Right atrium auricular region (tissue), 2 donors: ENCODE measurements at regions not wholly inside any gene's neighbourhood (a gene's known extent, or its start where the extent isn't known, plus 50 kb on each side); places are given as distances from the start of the nearest gene placed in this dataset.

Experiments used
- DNase-seq: peaks from one replicate; pipeline ENCODE4 v3.0.0-alpha.2; 2019; ENCODE audit warnings: low spot score
- H3K27ac ChIP-seq, 2 donors: fragments of 200-600 bp; sonication (generic); 1 replicate in 1 of 2; 2 replicates in 1 of 2; pipeline ENCODE4 v1.5.1; 2016 to 2019
- H3K27me3 ChIP-seq, 2 donors: fragments of 200-600 bp; sonication (generic); one replicate each; pipeline versions ENCODE4 v1.5.1 to v1.6.0; 2017 to 2019
- H3K36me3 ChIP-seq: fragments of 200-600 bp; sonication (generic); one replicate; pipeline ENCODE4 v1.5.1; 2016
- H3K4me1 ChIP-seq, 2 donors: fragments of 200-600 bp; sonication (generic); one replicate each; pipeline versions ENCODE4 v1.5.1 to v1.6.0; 2017 to 2019
- H3K4me3 ChIP-seq, 2 donors: fragments of 200-600 bp; sonication (generic); 1 replicate in 1 of 2; 2 replicates in 1 of 2; pipeline ENCODE4 v1.5.1; 2017 to 2019; ENCODE audit warnings: mild to moderate bottlenecking in 1 of 2, moderate library complexity in 1 of 2
- H3K9me3 ChIP-seq, 2 donors: fragments of 200-600 bp; sonication (generic); one replicate each; pipeline ENCODE4 v1.5.1; 2019
- CTCF ChIP-seq, 2 donors: fragments of 200-600 bp; sonication (generic); IDR thresholded peaks; one replicate each; pipeline ENCODE4 v1.5.1; 2019; ENCODE audit warnings: antibody characterized with exemption in 2 of 2

- Histone ChIP-seq H3K36me3 (no peaks in the 10 kb centered on the region), H3K27me3 (no peaks in the 10 kb centered on the region), H3K9me3 (no peaks in the 10 kb centered on the region), H3K4me3 (no peak overlapping the region), H3K4me1 (no peaks in the 10 kb centered on the region), H3K27ac (no peak overlapping the region)
- no peak for TF ChIP-seq CTCF (IDR thresholded peaks at IDR 0.05)
- DNase-seq = no peak
These were observed 120.9 kb upstream of the LRFN2 start for GRCh38 chr6:40708049-40708448.

GRCh38 chr6:40706178-40706577 lies 119.0 kb upstream of the LRFN2 start:
- no peak for DNase-seq
- Histone ChIP-seq H3K4me3 (no peak overlapping the region), H3K36me3 (no peaks in the 10 kb centered on the region), H3K27ac (no peak overlapping the region), H3K4me1 (no peaks in the 10 kb centered on the region), H3K27me3 (no peaks in the 10 kb centered on the region), H3K9me3 (no peaks in the 10 kb centered on the region)
- no peak for TF ChIP-seq CTCF (IDR thresholded peaks at IDR 0.05)

- no peak for TF ChIP-seq CTCF (IDR thresholded peaks at IDR 0.05)
- Histone ChIP-seq H3K36me3 (no peaks in the 10 kb centered on the region), H3K27me3 (no peaks in the 10 kb centered on the region)
These were observed 118.2 kb upstream of the LRFN2 start for GRCh38 chr6:40705354-40705753.

GRCh38 chr6:40701352-40702007 lies 114.3 kb upstream of the LRFN2 start:
- TF ChIP-seq CTCF (IDR thresholded peaks at IDR 0.05) = no peak
- H3K9me3 ChIP-seq = no peaks in the 10 kb centered on the region
- no peak overlapping the region for H3K27ac ChIP-seq
- no peak for DNase-seq
- no peaks in the 10 kb centered on the region for H3K4me1 ChIP-seq
- H3K4me3 ChIP-seq = no peak overlapping the region
- no peaks in the 10 kb centered on the region for H3K36me3 ChIP-seq
- H3K27me3 ChIP-seq = no peaks in the 10 kb centered on the region

More at GRCh38 chr6:40705354-40705753, 118.2 kb upstream of the LRFN2 start:
- Histone ChIP-seq H3K4me1 (no peaks in the 10 kb centered on the region), H3K9me3 (no peaks in the 10 kb centered on the region), H3K27ac (no peak overlapping the region), H3K4me3 (no peak overlapping the region)
- no peak for DNase-seq

GRCh38 chr6:40700006-40700580 lies 112.9 kb upstream of the LRFN2 start:
- no peak for DNase-seq
- Histone ChIP-seq H3K36me3 (no peaks in the 10 kb centered on the region), H3K4me1 (no peaks in the 10 kb centered on the region), H3K9me3 (no peaks in the 10 kb centered on the region), H3K27me3 (no peaks in the 10 kb centered on the region), H3K4me3 (no peak overlapping the region), H3K27ac (no peak overlapping the region)
- no peak for TF ChIP-seq CTCF (IDR thresholded peaks at IDR 0.05)
